Transverse colon (tissue), 4 donors: ENCODE measurements at regions not wholly inside any gene's neighbourhood (a gene's known extent, or its start where the extent isn't known, plus 50 kb on each side); places are given as distances from the start of the nearest gene placed in this dataset.

ENCODE experiments used
- CTCF ChIP-seq, 5 experiments: fragments of 200-600 bp in 3 of 5; fragments of 450-650 bp in 2 of 5; sonication (generic) in 3 of 5; IDR thresholded peaks; 1 replicate in 2 of 5; 2 replicates in 3 of 5; pipeline ENCODE4 v1.5.1; 2016 to 2017; ENCODE audit warnings: antibody characterized with exemption in 5 of 5, inconsistent platforms in 3 of 5, mild to moderate bottlenecking in 2 of 5, moderate library complexity in 1 of 5
- POLR2AphosphoS5 ChIP-seq, 3 donors: sonication (generic); formaldehyde crosslinking; IDR thresholded peaks; one replicate each; pipeline ENCODE4 v1.6.1; 2016; ENCODE audit warnings: antibody characterized with exemption in 3 of 3

DNA sequence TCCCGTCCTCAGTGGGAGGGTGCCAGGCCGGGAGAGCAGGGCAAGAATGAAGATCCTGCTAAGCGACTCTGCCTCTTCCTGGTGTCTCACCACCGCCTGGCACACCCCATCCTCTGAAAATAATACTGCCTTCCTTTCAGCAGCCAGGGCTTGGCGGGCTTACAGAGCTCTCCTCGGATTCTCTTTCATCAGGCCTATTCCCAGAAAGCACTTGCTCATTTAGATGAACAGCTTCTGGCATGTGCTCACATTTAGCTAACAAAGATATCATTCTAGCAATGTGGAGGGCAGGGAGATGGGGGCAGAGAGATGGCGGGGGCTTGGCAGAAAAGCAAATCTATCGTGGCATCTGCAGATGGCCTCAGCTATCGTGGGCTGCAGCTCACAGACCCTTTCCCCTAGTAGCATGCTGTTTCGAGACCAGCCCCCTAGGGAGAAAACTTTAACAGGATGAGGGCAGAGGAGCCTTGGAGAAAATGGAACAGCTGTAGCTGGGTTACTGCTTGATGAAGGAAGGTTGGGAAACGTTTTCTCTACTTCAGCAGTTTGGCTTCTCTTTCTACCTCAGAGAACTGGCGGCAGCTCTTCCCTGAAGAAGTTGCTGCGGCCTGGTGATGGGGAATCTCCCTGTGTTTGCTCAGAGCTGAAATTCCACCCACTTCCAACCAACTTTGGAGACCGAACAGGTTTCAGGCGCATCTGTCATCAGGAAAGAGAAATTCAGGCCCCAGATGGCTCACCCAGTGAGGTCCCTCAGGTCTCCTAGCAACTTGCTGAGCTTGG, 102.1 kb downstream of the TMEM174 start:
- TF ChIP-seq POLR2AphosphoS5 (IDR thresholded peaks at IDR 0.05) (no peak), CTCF (IDR thresholded peaks at IDR 0.05) (no peak)
